Ascending aorta (tissue), 2 donors: ENCODE measurements at regions not wholly inside any gene's neighbourhood (a gene's known extent, or its start where the extent isn't known, plus 50 kb on each side); places are given as distances from the start of the nearest gene placed in this dataset.
A peak's percentile ranks its signal among the peaks of the same experiment; 100 is the strongest.

Experiments
- DNase-seq, 2 donors: peaks; one replicate each; pipeline ENCODE4 v3.0.0-alpha.2; 2019; ENCODE audit warnings: low spot score in 2 of 2
- H3K27ac ChIP-seq, 2 donors: fragments of 200-600 bp; sonication (generic); one replicate each; pipeline ENCODE4 v1.5.1; 2016 to 2017; ENCODE audit warnings: mild to moderate bottlenecking in 1 of 2
- H3K27me3 ChIP-seq: fragments of 200-600 bp; sonication (generic); one replicate; pipeline ENCODE4 v1.5.1; 2017
- H3K36me3 ChIP-seq, 2 donors: fragments of 200-600 bp; sonication (generic); one replicate each; pipeline ENCODE4 v1.5.1; 2016
- H3K4me1 ChIP-seq, 2 donors: fragments of 200-600 bp; sonication (generic); one replicate each; pipeline ENCODE4 v1.5.1; 2016 to 2017; ENCODE audit warnings: mild to moderate bottlenecking in 1 of 2
- H3K4me3 ChIP-seq, 2 donors: fragments of 200-600 bp; sonication (generic); one replicate each; pipeline ENCODE4 v1.5.1; 2016 to 2017; ENCODE audit warnings: mild to moderate bottlenecking in 1 of 2
- H3K9me3 ChIP-seq, 2 donors: fragments of 200-600 bp; sonication (generic); one replicate each; pipeline ENCODE4 v1.5.1; 2016
- CTCF ChIP-seq, 3 experiments: fragments of 200-600 bp in 2 of 3; fragments of 450-650 bp in 1 of 3; sonication (generic) in 2 of 3; IDR thresholded peaks; one replicate each; pipeline ENCODE4 v1.5.1; 2016 to 2019; ENCODE audit warnings: antibody characterized with exemption in 3 of 3, mild to moderate bottlenecking in 1 of 3, moderate library complexity in 1 of 3
- intact Hi-C: fragments of 100-400 bp; cut with DNase I; formaldehyde crosslinking; loops from one replicate; pipeline ENCODE4 v1.15.1; 2023

DNA sequence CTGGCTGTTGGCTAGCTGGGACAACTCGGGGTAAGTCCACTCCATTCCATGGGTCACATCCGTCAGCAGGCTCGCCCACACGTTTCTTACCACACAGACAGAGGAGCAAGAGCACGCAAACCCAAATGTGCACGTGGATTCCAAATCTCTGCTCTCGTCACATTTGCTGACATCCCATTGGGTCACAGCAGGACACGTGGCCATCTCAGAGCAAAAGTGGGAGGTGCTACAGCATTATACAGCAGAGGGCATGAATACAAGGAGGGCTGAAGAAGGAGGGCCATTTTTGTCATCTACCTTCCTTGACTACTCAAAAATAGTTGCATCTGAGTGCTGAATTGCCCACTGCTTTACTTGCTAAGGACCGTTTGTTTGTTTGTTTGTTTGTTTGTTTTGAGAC is 84.7 kb downstream of the RBBP6 start:
- no peak for TF ChIP-seq CTCF (IDR thresholded peaks at IDR 0.05)
- H3K4me3 ChIP-seq, result no peak overlapping the region
- H3K27ac ChIP-seq, result no peak overlapping the region
- intact Hi-C loops, result no loop called here
- no peaks in the 10 kb centered on the region for H3K4me1 ChIP-seq
- H3K36me3 ChIP-seq, result no peaks in the 10 kb centered on the region
- H3K9me3 ChIP-seq, result no peaks in the 10 kb centered on the region
- H3K27me3 ChIP-seq, result no peaks in the 10 kb centered on the region
- DNase-seq, result no peak

DNA sequence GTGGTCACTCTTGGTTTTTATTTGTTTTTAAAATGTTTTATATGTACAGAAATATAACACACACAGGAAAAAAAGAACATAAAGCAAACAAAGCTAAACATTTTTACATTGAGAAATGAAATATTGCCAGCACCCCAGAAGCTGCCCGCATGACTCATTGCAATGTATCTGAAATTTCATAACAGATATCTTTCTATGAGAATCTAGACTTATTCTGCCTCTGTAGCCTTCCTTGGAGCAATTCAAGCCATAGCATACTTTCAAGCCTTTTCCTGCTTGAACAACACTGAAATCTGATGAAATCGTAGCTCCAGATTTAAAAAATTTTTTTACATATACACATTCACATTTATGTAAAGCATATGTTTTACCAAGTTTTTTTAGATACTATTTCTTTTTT is 86.9 kb downstream of the RBBP6 start:
- H3K4me3 ChIP-seq, result no peak overlapping the region
- no peak overlapping the region for H3K27ac ChIP-seq
- no peak for TF ChIP-seq CTCF (IDR thresholded peaks at IDR 0.05)
- intact Hi-C loops, result no loop called here
- H3K36me3 ChIP-seq, result no peaks in the 10 kb centered on the region
- no peaks in the 10 kb centered on the region for H3K9me3 ChIP-seq
- H3K27me3 ChIP-seq, result no peaks in the 10 kb centered on the region
- DNase-seq, result no peak
- H3K4me1 ChIP-seq, result no peaks in the 10 kb centered on the region

GRCh38 chr16:24634919-24635318 is 94.5 kb upstream of the TNRC6A start:
- H3K4me1 ChIP-seq, result no peaks in the 10 kb centered on the region
- no peaks in the 10 kb centered on the region for H3K9me3 ChIP-seq
- no peak overlapping the region for H3K27ac ChIP-seq
- H3K36me3 ChIP-seq, result no peaks in the 10 kb centered on the region
- intact Hi-C loops, result no loop called here
- DNase-seq, result no peak
- no peaks in the 10 kb centered on the region for H3K27me3 ChIP-seq
- no peak overlapping the region for H3K4me3 ChIP-seq
- no peak for TF ChIP-seq CTCF (IDR thresholded peaks at IDR 0.05)

GRCh38 chr16:24635900-24636610 is 93.4 kb upstream of the TNRC6A start:
- Histone ChIP-seq H3K9me3 (no peaks in the 10 kb centered on the region), H3K36me3 (no peaks in the 10 kb centered on the region), H3K4me1 (no peaks in the 10 kb centered on the region), H3K27me3 (no peaks in the 10 kb centered on the region), H3K4me3 (no peak overlapping the region), H3K27ac (no peak overlapping the region)
- DNase-seq, result peak in 1 of 2 donors; percentile 73
- no peak for TF ChIP-seq CTCF (IDR thresholded peaks at IDR 0.05)
- intact Hi-C loops, result no loop called here

- H3K9me3 ChIP-seq, result no peaks in the 10 kb centered on the region
- no peak for TF ChIP-seq CTCF (IDR thresholded peaks at IDR 0.05)
- H3K36me3 ChIP-seq, result no peaks in the 10 kb centered on the region
- no peak overlapping the region for H3K4me3 ChIP-seq
- no peak for DNase-seq
- intact Hi-C loops, result loop anchor here (10.0 kb wide), 1 partner anchor 55 kb away; no protein-coding TSS in a partner anchor
- H3K27ac ChIP-seq, result no peak overlapping the region
- no peaks in the 10 kb centered on the region for H3K27me3 ChIP-seq
- no peaks in the 10 kb centered on the region for H3K4me1 ChIP-seq
These were observed 89.7 kb upstream of the TNRC6A start for GRCh38 chr16:24639769-24640168.
